ENCODE measurements at regions not wholly inside any gene's neighbourhood (a gene's known extent, or its start where the extent isn't known, plus 50 kb on each side); places are given as distances from the start of the nearest gene placed in this dataset.
A peak's percentile ranks its signal among the peaks of the same experiment; 100 is the strongest.

DNA sequence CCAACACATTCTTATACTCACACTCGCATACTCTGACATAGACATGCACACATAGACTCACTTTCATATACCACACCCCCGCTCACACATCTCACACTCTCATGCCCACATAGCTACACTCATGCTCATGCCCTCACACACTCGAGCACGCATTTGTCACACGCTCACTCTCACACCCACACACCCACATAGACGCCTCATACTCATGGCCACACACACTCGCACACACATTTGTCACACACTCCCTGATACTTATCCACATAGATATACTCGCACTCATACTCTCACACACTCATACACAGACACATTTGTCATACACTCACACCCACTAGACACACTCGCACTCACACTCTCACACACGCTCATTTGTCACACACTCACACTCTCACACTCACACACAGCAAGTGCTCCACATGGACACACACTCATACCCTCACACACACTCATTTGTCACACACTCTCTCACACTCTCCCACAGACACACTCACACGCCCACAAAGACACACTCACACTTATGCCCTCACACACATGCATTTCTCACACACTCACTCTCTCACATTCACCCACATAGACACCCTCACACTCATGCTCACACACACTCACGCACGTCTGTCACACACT, 50.9 kb downstream of the TNP1 start:
- DNase-seq (ENCODE audit: low read depth in 4 of 4, low spot score in 2 of 4): no peak

DNA sequence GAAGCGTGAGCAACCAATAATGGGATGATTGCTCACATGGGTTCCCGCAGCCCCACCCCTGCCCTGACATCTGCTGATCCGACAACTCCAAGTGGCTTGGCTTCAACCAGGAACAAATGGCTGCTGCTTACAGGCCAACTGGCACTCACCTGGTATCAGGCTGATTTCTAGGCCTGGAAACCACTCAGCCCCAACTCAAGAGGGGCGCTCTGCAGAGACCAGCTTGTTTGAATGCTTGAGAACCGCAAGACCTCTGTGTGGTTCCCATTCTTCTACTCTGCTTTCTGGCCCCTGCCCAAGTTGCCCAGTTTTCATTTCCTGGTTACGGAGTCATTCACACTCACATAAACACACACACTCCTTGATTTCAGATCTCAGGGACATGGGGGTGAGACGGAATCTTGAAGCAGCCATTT, 52.0 kb downstream of the TNP1 start:
- no peak for DNase-seq (ENCODE audit: low read depth in 4 of 4, low spot score in 2 of 4)

DNA sequence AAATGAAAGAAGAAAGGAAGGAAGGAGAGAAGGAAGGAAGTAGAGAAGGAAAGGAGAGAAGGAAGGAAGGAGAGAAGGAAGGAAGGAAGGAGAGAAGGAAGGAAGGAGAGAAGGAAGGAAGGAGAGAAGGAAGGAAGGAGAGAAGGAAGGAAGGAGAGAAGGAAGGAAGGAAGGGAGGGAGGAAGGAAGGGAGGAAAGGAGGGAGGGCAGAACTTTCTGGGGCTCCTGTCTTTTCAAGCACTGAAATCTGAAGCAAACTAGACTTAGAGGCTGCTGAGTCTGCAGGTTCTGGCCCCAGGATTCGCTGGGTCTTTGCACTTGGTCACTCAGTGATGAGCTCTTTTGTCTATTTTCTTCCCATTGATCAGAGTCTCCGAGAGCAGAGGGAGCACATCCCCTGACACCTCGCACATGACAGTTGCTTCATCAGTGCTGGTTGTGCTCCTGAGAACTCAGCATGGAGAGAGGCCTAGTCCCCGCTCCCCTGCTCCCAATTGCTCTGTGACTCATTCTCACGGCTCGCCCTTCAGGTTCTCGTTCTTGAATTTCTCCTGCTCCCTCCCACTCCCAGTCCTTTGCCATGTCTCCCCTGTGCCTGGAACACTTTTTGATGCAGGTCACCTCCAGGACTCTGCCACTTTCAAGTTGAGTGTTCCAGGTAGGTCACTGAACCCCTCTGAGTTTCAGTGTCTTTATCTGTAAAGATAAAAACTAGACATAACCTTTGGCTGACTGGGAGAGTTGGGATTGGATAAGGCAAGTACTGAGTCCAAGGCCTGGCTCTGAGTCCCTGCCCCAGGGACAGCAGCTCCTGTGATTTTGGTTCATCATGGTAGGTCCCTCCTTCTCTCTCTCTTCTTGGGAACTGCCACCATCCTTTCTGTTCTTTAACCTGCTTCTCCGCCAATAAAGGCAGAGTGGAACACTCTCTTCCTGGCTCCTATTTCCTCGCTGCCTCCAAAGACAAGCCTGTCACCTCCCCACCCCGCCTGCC, 55.2 kb downstream of the TNP1 start:
- no peak for DNase-seq (ENCODE audit: low read depth in 4 of 4, low spot score in 2 of 4)

DNA sequence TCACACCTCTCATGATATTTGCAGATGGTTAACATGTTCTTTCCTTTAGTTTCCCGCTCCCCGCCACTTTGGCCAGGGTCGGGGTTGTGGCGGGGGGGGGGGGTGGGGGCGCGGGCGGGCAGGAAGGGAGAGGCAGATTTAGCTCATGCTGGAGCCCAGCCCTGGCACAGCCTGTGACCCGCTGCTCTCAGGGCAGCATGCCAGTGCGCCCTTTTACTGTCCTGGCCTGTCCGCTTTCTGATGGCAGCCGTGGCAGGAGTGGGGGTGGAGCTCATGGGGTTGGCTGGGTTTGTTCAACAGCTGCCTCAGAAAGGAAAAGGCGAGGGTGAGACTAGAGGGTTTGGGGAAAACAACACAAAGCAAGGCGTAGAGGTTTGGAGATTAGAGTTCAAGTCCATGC, 56.1 kb downstream of the TNP1 start:
- no peak for DNase-seq (ENCODE audit: low read depth in 4 of 4, low spot score in 2 of 4)

DNA sequence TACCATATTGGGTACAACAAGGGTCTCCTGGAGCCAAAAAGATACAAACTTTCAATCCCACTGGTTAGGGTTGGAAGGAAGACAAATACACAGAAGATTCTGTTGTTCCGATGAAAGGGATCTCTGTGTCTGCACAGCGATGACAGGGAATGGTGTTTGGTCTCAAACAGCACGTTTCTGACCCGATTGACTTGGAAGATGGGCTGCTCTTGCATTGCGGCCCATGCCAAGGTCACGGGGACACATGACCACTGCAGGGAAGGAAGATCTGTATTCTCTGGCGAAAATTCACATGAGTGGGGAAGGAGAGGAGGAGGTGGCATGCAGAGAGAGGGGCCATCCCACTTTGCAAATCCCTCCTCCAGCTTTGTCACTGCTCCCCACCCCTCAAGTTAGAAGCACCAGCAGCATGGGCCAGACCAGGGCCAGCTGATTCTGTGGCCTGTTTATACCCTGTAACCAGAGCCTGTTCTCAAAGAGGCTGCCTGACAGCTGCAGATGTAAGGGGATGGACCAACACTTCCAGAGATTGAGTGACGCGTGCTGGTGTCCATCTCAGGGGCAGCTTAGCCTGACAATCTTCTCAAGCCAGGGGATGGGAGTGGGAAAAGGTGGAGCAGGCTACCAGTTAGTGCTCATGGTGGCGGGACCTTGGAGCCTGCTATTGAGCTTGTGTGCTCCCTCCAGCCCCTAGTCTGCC, 57.2 kb downstream of the TNP1 start:
- no peak for DNase-seq (ENCODE audit: low read depth in 4 of 4, low spot score in 2 of 4)

DNA sequence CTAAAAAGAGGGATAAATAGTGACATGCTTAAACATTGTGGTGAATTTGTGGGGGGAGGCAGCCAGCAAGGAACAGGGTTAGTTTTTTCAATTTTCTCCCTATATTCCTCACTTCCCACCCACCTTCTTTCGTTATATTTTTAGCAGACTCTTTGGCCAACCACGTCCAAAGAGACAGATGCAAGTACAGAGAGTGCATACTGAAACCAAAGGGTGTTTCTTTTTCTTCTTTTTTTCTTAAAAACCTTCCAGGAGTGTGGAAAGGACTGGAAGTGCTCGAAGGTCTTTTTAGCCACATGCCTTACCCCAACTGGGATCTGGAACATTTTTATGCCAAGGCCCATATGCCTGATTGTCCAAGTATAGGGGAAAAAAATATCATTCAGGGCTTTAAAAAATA, 59.0 kb downstream of the TNP1 start:
- no peak for DNase-seq (ENCODE audit: low read depth in 4 of 4, low spot score in 2 of 4)

DNA sequence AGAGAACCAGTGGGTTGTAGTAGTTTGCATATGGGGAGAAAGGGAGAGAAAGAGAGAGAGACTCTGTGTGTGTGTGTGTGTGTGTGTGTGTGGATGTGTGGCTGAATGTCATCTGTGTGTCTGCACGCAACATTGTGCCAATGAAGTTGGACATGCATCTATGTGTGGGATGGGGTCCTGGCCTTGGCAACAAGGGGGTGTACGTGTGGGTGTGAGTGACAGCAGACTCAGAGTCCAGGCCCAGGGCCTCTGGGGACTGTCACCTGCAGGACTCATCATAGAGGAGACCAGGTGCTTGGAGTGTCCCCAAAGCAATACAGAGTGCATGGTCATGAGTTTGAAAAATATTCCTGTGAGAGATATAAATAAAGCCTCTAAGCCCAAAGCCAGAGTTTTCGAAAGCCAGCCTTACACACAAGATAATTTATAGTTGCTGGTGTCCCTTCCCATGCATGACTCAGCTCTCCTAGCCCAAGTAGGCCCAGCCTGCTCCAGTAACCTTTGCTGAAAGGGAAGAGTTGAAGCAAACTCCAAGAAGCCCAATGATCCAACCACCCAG, 59.9 kb downstream of the TNP1 start:
- no peak for DNase-seq (ENCODE audit: low read depth in 4 of 4, low spot score in 2 of 4)

DNA sequence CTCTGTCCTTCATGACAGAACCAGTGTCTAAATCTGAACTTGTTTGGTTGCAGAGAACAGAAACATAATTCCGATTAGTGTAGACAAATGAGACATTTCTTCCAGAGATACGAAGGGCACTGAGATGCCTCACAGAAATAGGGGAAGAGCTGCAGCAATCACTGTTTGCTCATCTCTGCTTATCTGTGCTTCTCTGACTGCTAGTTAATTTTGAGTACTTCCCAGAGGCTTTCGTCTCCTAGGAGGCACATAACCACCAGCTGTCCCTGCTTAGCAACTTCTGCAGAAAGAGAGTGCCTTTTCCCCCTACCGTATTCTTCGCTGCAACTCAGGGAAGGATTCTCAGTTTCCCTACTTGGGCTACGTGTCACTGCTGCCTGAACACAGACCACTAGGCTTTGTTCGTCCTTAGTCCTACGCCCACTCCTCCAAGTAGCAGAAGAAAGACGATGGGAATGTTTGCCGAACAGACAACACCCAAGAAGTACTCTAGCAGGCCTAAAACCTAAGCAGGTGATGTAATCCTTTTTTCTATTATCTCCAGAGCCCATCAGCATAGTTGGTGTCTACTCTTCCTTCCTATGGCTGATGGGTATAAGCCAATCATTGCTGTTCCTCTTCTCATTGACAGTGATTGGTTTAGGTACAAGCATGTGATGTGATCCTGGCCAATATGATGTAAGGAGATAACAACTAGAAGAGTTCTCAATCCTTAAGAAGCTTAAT, 63.6 kb downstream of the TNP1 start:
- no peak for DNase-seq (ENCODE audit: low read depth in 4 of 4, low spot score in 2 of 4)

DNA sequence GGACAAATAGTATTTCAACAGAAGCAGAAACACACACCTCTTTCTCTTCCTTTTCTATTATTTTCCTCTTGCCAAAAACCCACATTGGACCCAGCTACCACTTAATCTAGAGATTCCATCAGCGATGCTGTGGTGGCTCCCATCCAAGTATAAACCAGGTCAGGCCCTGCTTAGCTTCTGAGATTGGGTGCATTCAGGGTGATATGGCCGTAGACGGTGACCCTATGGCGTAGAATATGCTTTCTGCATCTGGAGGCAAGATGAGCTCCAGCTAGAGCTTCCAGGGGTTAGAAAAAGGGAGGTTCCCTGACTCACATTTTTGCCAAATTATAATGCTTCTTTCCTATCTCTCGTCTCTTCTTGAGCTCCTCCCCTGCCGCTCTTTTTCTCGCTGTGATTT, 66.5 kb downstream of the TNP1 start:
- DNase-seq (ENCODE audit: low read depth in 4 of 4, low spot score in 2 of 4): no peak

DNA sequence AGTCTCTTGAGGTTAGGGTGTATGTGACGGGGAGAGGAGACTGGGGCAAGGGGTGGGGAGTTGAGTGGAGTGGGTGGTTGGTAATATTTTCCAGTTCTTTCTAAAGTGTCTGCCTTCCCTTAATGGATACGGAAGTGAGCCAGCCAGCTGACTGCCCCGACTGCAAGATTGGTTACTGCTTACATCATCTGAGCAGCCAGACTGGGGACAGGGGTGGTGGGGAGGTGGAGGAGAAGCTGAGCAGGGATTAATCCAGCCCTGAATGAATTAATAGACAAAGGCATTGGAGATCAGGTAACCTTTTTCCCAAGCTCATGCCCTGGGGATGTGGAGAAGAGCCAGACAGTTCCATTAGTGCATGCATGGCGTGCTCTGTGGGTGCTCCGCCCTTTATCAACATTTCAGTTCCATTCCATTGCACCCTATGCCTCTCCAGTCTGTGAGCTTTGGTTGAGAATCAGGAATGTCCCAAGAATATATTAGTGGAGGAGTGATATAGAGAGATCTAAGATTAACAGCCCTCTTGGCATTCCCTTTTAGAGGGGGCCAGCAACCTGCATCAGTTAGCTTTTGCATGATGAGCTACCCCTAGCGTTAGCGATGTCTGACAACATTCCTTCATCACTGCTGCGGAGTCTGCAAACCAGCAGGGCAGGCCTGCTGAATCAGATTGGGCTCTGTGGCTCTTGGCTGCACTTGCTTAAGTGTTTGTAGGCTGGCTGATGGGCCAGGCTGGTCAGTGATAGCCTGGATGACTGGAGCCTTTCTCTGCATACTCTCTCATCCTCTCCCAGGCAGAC, 67.4 kb downstream of the TNP1 start:
- peak in 1 of 4 donors; percentile 39 for DNase-seq (ENCODE audit: low read depth in 4 of 4, low spot score in 2 of 4)

DNA sequence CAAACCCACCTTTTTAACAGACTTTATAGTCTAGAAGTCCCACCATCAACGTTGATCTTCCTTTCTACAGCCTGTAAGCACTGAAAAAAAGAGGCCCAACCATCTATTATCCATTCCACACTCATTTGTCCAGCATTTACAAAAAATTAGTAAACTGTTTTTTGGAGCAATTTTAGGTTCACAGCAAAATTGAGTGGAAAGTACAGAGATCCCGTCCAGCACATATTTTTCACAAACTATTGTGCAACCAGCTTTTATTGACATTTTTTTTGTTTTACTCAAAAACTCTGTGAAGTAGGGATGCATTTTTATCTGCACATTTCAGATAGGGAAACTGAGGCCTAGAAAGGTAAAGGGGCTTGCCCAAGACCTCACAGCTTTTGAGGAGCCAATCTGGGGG, 68.6 kb downstream of the TNP1 start:
- DNase-seq (ENCODE audit: low read depth in 4 of 4, low spot score in 2 of 4): no peak

DNA sequence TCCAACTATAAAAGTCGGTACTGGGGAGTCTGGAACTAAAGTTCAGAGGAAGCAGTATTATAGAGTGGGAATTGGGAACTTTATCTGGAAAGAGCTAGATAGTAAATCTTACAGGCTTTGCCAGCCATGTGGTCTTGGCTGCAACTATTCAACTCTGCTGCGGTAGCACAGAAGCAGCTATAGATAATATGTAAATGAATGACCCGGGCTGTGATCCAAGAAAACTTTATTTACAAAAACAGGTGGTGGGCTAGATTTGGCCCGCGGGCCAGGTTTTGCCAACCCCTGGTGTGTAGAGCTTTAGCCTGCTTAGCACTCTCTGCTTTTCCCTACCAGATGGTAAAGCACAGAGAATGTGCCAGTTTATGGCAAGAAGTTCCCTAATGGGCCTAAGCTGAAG, 70.8 kb downstream of the TNP1 start:
- DNase-seq (ENCODE audit: low read depth in 4 of 4, low spot score in 2 of 4): no peak

DNA sequence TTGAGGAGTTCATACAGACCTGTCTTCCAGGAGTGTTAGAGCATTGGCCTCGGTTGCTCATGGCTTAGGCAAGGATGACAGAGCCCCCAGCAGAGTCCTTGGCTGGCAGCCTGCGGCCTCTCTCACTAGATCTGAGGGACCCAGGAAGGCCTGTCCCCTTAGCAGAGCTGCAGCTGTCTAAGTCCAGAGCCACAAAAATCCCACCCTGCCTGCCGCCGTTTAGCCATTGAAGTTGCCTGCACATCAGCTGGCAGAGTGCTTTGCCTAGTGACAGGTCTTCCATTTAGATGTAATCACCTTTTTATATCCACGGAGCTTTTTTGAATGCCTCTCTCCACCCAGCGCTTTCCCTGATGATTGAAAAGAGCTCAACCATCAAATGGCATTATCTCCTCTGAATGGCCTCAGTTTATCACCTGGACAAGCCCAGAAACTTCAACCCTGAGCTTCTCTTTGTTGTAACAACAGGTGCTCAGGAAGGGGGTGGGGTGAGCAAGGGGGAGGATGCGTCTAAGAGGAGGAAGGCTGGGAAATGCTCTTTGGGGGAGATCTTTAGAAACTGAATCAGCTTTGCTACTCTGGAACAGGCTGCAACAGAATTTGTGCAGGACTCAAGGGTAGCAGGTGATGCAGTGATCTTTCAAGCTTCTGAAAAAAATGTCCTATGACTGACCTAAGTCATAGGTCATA, 71.9 kb downstream of the TNP1 start:
- no peak for DNase-seq (ENCODE audit: low read depth in 4 of 4, low spot score in 2 of 4)

DNA sequence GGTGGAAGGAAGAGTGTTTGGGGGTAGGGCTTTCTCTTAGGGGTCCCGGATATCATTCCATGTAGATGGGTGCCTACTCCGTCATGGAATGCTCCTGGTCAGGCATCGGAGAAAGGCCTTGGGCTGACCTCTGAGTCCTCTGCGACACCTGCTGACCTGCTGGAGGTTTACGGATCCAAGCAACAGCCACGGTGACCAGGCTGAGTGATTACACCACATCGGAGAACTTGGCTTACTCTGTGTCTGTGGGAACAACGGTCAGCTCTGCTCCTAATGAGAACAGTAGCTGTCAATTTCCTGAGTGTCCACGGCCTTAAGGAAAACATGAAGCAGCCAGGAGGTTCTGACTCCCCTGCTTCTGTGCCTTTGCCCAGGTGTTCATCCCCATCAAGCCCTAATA, 73.2 kb downstream of the TNP1 start:
- no peak for DNase-seq (ENCODE audit: low read depth in 4 of 4, low spot score in 2 of 4)

DNA sequence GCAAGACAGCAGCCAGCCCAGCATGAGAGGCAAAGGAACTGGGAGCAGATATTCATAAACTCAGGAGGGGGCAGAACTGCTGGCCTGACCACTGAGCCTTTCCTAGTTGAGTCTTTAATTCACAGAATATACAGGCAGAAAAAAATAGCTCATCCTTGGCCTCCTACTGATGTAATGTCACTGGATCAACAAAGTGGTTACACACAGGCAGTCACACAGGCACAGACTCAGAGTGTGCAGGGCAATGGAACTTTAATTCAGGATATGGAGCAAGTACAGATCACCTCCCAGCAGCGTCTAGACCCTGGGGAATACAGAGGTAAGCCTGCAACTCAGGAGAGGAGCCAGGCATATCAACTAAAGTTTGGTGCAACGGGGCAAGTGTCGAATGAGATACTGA, 75.4 kb downstream of the TNP1 start:
- no peak for DNase-seq (ENCODE audit: low read depth in 4 of 4, low spot score in 2 of 4)

DNA sequence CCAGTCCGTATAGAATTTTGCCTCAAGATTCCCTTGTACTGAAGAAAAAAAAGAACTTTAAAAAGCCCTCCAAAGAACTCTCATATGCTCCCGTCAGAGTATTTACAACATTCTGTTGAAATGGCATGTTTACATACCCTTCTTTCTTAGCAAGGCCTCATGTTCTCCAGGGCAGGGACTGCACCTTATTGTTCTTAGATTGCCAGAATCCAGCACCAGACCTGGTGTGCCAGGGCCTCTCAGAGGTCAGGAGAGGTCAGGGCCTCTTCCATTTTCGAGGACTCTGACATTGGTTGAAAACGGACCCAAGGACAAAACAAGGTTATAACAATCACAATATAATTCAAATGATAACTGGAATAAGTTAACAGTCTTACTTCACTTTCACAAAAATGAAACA, 78.2 kb downstream of the TNP1 start:
- no peak for DNase-seq (ENCODE audit: low read depth in 4 of 4, low spot score in 2 of 4)

DNA sequence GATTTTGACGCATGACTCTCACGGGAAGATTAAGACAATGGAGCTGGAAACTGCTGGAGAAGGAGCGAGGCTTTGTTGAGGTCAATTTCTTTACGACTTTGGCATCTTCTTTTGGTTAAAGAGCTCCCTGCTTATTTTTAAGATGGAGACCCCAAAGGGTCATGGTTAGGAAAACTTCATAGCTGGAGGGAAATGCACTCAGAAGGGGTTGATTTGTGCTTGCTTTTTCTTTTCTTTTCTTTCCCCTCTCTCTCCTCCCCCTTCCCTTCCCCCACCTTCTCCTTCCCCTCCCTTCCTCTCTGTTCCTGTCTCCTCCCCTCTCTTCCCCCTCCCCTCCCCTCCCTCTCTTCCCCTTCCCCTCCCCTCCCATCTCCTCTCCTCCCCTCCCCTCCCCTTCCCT, 79.0 kb downstream of the TNP1 start:
- DNase-seq (ENCODE audit: low read depth in 4 of 4, low spot score in 2 of 4): no peak

DNA sequence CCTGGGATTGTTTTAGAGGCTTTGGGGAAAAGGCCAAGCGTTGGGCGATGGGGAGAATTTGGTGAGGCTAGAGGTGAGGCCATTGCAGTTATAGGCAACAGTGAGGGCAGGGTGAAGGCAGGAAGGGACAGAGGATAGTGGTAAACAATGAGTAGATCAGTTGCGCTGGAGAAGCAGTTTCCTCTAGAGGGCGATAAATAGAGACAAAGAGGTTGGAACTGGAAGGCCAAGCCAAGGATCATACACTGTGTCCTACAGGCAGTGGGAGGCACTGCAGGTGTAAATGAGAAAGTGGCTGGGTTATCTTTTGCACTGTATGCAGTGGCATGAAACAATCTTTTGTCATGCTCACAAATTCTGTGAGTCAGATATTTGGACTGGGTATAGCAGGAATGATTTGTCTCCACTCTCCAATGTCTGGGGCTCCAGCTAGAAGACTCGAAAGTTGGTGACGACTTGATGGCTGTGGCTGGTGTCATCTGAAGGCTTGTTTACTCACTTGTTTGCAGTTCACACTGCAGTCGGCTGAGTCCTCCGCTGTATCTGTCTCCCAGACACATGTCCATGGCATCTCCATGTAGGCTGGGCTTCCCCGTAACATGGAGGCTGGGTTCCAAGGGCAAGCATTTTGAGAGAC, 82.1 kb downstream of the TNP1 start:
- no peak for DNase-seq (ENCODE audit: low read depth in 4 of 4, low spot score in 2 of 4)

Measured in left renal cortex interstitium (tissue), 4 donors.